ENCODE measurements at regions not wholly inside any gene's neighbourhood (a gene's known extent, or its start where the extent isn't known, plus 50 kb on each side); places are given as distances from the start of the nearest gene placed in this dataset.

GRCh38 chr11:20309231-20310025 lies 54.1 kb upstream of the HTATIP2 start:
- no peak for TF ChIP-seq CTCF (IDR thresholded peaks at IDR 0.05; ENCODE audit: insufficient read depth, low read length, poor library complexity, severe bottlenecking)
- no peak for TF ChIP-seq EZH2phosphoT487 (conservative IDR thresholded peaks at IDR 0.05; ENCODE audit: low read length)
